GM12865 (cell line): ENCODE measurements at regions not wholly inside any gene's neighbourhood (a gene's known extent, or its start where the extent isn't known, plus 50 kb on each side); places are given as distances from the start of the nearest gene placed in this dataset.
A peak's percentile ranks its signal among the peaks of the same experiment; 100 is the strongest.

ENCODE experiments used
- DNase-seq: peaks from one replicate; pipeline ENCODE4 v3.0.0; 2010; ENCODE audit warnings: low read depth
- H3K4me3 ChIP-seq: 2 replicates; pipeline ENCODE4 v1.5.1; 2011; ENCODE audit warnings: mild to moderate bottlenecking, low read depth, low read length, control low read depth
- CTCF ChIP-seq: IDR thresholded peaks from 2 replicates; pipeline ENCODE4 v1.5.1; 2011; ENCODE audit warnings: low read length, control low read depth, low read depth, inconsistent platforms; ENCODE audit not compliant: insufficient read depth; ENCODE audit errors: missing control alignments

DNA sequence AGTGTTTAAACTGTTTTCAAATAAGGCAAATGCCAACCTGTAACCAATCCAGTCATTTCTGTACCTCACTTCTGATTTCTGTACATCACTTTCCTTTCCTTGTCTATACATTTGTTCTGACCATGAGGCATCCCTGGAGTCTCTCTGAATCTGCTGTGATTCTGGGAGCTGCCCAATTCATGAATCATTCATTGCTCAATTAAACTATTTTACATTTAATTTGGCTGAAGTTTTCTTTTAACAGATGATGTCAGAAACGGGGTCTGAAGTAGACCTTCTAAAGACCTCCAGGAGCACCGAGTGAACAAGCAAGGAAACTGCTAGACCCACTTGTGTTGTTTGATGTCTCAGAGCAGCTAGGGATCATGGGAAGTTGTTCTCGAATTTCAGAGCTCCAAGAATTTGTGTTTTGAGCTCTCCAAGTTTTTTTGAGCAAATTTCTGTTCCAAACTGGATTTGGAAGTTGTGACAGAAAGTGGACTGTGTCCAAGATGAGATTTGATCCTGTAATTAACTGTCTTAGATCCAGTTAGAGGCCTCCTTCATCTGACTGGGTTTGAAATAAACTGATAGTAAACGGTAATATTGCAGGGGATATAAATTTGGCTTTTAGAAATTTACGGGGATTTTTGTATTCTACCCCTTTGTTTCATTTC lies 490.8 kb upstream of the ST8SIA4 start:
- no peak overlapping the region for H3K4me3 ChIP-seq
- no peak for TF ChIP-seq CTCF
- DNase-seq = no peak

DNA sequence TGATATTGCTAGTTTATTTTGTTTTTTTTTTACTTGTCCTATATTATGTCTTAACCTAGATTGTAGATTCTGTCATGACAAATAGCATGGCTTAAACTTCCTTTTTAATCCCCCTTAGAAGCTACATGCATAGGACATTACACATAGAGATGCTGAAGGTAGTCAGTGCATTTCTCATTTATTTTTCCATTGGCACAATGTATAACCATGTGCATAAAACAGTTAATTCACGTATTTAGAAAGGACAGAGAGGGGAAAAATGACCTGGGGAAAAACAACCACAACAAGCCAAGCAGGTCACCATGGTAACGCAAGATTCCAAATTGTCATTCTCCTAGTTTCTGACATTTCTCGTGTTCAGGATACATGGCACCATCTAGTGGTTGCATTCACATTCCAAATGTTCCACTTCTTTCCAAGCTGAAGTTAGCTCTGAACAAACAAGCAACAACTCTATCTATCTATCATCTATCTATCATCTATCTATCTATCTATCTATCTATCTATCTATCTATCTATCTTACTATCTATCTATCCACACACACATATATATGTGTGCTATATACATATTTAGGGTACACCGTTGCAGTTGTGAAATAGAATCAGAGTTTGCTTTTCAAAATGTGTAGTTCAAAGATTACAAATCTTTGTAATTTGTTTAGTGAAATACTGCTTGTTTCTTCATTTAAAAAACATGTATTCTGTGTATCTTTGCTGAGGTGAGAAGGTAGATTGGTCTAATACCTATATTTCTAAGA lies 487.2 kb upstream of the ST8SIA4 start:
- H3K4me3 ChIP-seq = no peak overlapping the region
- TF ChIP-seq CTCF = peak; percentile 50
- peak; percentile 54 for DNase-seq

DNA sequence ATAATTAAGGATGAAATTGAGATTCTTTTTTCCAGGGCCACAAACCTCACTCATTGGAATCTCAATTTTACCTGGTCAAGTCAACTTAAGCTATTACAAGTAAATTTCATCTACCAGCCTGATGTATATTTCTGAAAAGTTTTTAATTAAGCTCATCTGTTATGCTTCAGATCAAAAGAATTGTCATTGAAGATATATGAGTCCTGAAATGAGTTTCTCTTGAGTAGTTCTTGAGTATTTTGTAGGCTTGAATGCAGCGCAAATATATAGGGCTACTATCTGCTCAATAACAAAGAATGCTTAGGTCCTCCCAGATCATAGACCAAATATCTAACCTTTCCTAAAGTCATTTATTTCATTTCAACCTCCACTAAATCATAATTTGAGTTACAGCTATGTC lies 482.2 kb upstream of the ST8SIA4 start:
- no peak for DNase-seq
- TF ChIP-seq CTCF = no peak
- H3K4me3 ChIP-seq = no peak overlapping the region

DNA sequence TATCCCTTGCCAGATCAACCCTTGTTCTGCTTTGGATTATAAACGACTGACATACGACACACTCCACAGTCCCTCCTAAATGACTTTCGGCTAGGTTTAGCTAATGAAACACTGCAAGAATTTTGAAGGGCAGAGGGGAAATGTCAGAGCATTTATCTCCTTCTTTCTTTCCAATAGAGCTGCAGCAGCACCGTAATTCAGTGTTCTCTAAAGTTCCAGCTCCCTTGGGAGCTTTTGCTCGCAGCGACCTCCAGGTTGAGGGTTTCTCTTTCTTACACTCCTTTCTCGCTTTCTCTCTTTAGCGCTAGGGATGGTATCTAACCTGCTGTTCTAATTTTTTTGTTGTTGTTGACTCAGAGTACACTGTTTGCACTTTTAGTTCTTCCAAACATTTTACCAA lies 467.1 kb upstream of the ST8SIA4 start:
- no peak for TF ChIP-seq CTCF

DNA sequence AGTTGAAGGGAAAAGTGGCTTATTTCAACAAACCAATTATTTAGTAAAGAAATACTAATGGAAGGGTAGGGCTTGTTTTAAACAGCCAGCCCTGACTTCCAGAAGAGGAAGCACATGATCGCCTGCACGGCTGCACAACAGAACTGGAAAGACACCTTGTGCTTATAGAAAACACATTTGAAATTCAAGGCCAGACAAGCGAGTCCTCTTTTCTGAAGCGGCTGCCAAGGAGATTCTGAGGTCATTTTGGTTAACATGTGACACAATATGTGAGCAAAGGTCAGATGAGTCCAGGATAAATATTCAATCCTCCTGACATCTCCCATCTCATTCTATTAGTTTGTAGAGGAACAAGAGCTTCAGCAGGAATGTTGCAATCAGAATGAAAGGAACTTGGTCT lies 461.4 kb upstream of the ST8SIA4 start:
- no peak for DNase-seq
- TF ChIP-seq CTCF = no peak
- no peak overlapping the region for H3K4me3 ChIP-seq

More for the DNA sequence above, 467.1 kb upstream of the ST8SIA4 start:
- no peak overlapping the region for H3K4me3 ChIP-seq
- DNase-seq = no peak

DNA sequence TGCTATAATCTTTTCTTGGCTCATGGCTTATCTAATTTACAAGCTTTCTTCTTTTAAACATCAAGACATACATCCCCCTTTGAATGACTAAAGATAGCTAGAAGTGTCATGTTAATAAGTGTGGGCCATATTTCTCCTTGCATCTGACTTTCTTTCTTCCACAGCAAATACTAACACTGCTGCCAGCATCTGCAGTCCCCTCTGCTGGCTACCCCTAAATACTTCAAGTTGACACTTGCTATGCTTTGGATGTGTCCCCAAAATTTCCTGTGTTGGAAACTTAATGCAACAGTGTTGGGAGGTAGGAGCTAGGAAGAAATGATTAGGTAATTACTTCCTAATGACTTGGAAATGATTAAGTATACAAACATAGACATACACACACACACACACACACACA lies 459.0 kb upstream of the ST8SIA4 start:
- TF ChIP-seq CTCF = no peak

More for the DNA sequence above, 459.0 kb upstream of the ST8SIA4 start:
- DNase-seq = no peak
- no peak overlapping the region for H3K4me3 ChIP-seq
